ENCODE measurements at regions not wholly inside any gene's neighbourhood (a gene's known extent, or its start where the extent isn't known, plus 50 kb on each side); places are given as distances from the start of the nearest gene placed in this dataset.

GRCh38 chr3:150146991-150147761 lies 176.5 kb upstream of the PFN2 start:
- TF ChIP-seq, protein P1, sequence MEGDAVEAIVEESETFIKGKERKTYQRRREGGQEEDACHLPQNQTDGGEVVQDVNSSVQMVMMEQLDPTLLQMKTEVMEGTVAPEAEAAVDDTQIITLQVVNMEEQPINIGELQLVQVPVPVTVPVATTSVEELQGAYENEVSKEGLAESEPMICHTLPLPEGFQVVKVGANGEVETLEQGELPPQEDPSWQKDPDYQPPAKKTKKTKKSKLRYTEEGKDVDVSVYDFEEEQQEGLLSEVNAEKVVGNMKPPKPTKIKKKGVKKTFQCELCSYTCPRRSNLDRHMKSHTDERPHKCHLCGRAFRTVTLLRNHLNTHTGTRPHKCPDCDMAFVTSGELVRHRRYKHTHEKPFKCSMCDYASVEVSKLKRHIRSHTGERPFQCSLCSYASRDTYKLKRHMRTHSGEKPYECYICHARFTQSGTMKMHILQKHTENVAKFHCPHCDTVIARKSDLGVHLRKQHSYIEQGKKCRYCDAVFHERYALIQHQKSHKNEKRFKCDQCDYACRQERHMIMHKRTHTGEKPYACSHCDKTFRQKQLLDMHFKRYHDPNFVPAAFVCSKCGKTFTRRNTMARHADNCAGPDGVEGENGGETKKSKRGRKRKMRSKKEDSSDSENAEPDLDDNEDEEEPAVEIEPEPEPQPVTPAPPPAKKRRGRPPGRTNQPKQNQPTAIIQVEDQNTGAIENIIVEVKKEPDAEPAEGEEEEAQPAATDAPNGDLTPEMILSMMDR (IDR thresholded peaks at IDR 0.05), result no peak

- TF ChIP-seq, protein P1 (IDR thresholded peaks at IDR 0.05), result no peak
Observed at GRCh38 chr3:150145659-150146058, 175.0 kb upstream of the PFN2 start.

- TF ChIP-seq, protein P1 (IDR thresholded peaks at IDR 0.05), result no peak
Observed at GRCh38 chr3:150144191-150144708, 173.6 kb upstream of the PFN2 start.

DNA sequence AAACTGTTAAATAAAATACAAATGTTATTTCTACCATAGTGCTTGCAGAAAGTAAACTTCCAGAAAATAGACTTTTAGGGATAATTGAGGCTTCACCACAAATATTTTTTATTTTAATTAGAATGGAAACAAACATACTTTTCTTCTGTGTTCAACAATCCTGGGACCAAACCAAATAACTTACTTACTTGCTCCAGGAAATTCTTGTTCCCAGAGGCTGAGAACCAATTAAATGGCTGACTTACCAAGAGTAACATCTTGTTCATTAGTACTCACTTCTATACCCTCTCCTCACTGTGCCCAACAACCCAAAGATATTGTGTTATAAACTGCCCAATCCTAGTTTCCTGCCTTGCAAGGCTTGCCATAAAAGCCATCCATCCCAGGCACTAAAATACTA lies 172.2 kb upstream of the PFN2 start:
- TF ChIP-seq, protein P1 (IDR thresholded peaks at IDR 0.05), result no peak

- TF ChIP-seq, protein P1 (IDR thresholded peaks at IDR 0.05), result no peak
Observed at GRCh38 chr3:150141790-150142326, 171.2 kb upstream of the PFN2 start.

DNA sequence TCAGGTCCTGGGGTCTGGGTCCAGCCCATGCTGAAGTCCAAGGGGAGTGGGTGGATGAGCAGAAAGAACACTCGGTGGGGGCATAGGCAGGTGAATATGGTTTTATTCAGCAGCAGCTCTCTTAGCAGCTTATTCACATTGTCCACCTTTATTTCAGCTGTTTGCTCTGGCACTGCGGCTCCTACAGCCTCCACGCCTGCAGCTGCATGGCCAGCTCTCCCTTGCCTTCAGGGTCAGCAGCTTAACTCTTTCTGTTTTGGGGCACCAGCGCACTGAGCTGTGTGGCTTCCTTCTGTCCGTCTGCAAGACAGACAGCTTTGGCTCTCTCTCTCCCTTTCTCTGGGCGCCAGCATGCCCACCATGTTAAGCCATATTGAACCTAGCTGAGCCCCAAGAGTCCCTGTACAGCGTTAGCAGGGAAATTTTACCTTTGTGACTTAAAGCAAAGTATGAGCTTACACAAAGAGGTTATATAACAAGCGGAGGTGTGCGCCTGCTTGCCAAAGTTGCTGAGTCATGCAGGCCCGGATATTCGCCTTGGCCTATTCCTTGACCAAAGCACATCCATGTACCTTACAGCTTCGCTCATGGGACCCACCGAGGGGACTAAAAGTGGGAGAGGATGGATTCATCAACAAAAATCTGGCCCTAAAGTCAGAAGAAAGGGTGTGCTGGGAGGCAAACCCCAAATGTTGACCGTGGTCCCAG lies 170.1 kb upstream of the PFN2 start:
- TF ChIP-seq, protein P1 (IDR thresholded peaks at IDR 0.05), result no peak

DNA sequence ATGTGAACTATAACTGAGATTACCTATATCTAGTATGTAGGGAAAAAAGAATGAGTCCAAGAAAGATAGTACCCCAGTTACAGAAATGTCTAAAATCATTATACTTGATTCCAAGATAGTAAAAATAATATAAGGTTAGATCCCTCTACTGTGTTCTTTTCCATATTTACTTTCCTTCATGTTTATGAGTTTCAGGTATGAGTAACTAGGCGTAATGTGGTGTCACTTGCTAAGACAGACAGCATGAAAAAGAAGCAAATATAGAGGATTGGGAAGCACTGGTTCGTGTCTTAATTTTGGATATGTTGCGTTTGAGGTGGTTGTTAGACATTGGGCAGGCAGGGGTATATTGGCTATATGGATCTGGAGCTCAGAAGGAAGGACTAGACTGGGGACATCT lies 168.1 kb upstream of the PFN2 start:
- TF ChIP-seq, protein P1 (IDR thresholded peaks at IDR 0.05), result no peak

Measured in LNCAP (cell line).